Hepatocyte (in vitro differentiated cells): ENCODE measurements at regions not wholly inside any gene's neighbourhood (a gene's known extent, or its start where the extent isn't known, plus 50 kb on each side); places are given as distances from the start of the nearest gene placed in this dataset.

Experiments
- DNase-seq: peaks from one replicate; pipeline ENCODE4 v3.0.0-alpha.2; 2016; ENCODE audit warnings: low spot score
- H2AFZ ChIP-seq: fragments of 200-600 bp; sonication (generic); 2 replicates; pipeline ENCODE4 v1.6.0; 2016; ENCODE audit warnings: antibody characterized with exemption, mild to moderate bottlenecking
- H3K27ac ChIP-seq: fragments of 200-600 bp; sonication (generic); 2 replicates; pipeline ENCODE4 v1.5.1; 2016; ENCODE audit warnings: mild to moderate bottlenecking
- H3K27me3 ChIP-seq: fragments of 200-600 bp; sonication (generic); 2 replicates; pipeline ENCODE4 v1.6.1; 2016
- H3K36me3 ChIP-seq: fragments of 200-600 bp; sonication (generic); replicated peaks from 2 replicates; pipeline ENCODE4 v1.5.1; 2016; ENCODE audit warnings: low read depth; ENCODE audit not compliant: insufficient read depth
- H3K4me1 ChIP-seq: fragments of 200-600 bp; sonication (generic); 2 replicates; pipeline ENCODE4 v1.5.1; 2016; ENCODE audit warnings: mild to moderate bottlenecking, moderate library complexity; ENCODE audit not compliant: insufficient read depth
- H3K4me2 ChIP-seq: fragments of 200-600 bp; sonication (generic); 2 replicates; pipeline ENCODE4 v1.6.0; 2016
- H3K4me3 ChIP-seq: fragments of 200-600 bp; sonication (generic); 2 replicates; pipeline ENCODE4 v1.5.1; 2016; ENCODE audit warnings: mild to moderate bottlenecking
- H3K79me2 ChIP-seq: fragments of 200-600 bp; sonication (generic); 2 replicates; pipeline ENCODE4 v1.6.0; 2017; ENCODE audit warnings: mild to moderate bottlenecking
- H3K9me2 ChIP-seq: fragments of 200-600 bp; sonication (generic); replicated peaks from 2 replicates; pipeline ENCODE4 v1.6.0; 2017; ENCODE audit warnings: mild to moderate bottlenecking; ENCODE audit not compliant: insufficient read depth
- H3K9me3 ChIP-seq: fragments of 200-600 bp; sonication (generic); 2 replicates; pipeline ENCODE4 v1.5.1; 2016; ENCODE audit warnings: low read depth, mild to moderate bottlenecking
- H4K20me1 ChIP-seq: fragments of 200-600 bp; sonication (generic); 2 replicates; pipeline ENCODE4 v1.6.0; 2016; ENCODE audit warnings: mild to moderate bottlenecking; ENCODE audit not compliant: insufficient read depth, poor library complexity, severe bottlenecking
- CTCF ChIP-seq: fragments of 200-600 bp; sonication (generic); IDR thresholded peaks from 2 replicates; pipeline ENCODE4 v1.5.1; 2016; ENCODE audit warnings: antibody characterized with exemption, mild to moderate bottlenecking; ENCODE audit not compliant: poor library complexity
- EZH2 ChIP-seq: fragments of 200-600 bp; sonication (generic); IDR thresholded peaks from 2 replicates; pipeline ENCODE4 v1.6.1; 2016; ENCODE audit warnings: antibody characterized with exemption, mild to moderate bottlenecking, borderline replicate concordance
- EZH2phosphoT487 ChIP-seq: fragments of 200-600 bp; sonication (generic); IDR thresholded peaks from one replicate; pipeline ENCODE4 v1.6.1; 2018; ENCODE audit warnings: antibody characterized with exemption, mild to moderate bottlenecking, low read depth, moderate library complexity; ENCODE audit not compliant: unreplicated experiment, severe bottlenecking
- WGBS: methylation state at CpG from one replicate; pipeline ENCODE4 v1.1.6; 2016; ENCODE audit warnings: low lambda C conversion rate; ENCODE audit errors: missing lambda C conversion rate; 5-methylcytosine and 5-hydroxymethylcytosine counted together

- no peaks in the 10 kb centered on the region for H4K20me1 ChIP-seq
- no peak overlapping the region for H3K27ac ChIP-seq
- no peak overlapping the region for H3K4me2 ChIP-seq
- TF ChIP-seq EZH2phosphoT487 (no peak), CTCF (no peak), EZH2 (no peak)
- no peaks in the 10 kb centered on the region for H3K79me2 ChIP-seq
- no peak overlapping the region for H3K4me3 ChIP-seq
- no peaks in the 10 kb centered on the region for H3K27me3 ChIP-seq
- WGBS = 91% methylated on average over 4 of the region's 4 CpGs
- no peaks in the 10 kb centered on the region for H3K36me3 ChIP-seq
- H3K9me2 ChIP-seq = no peaks in the 10 kb centered on the region
- no peaks in the 10 kb centered on the region for H3K4me1 ChIP-seq
- H3K9me3 ChIP-seq = no peaks in the 10 kb centered on the region
- DNase-seq = no peak
- H2AFZ ChIP-seq = no peak overlapping the region
Measured at GRCh38 chr21:35197191-35197590, 148.1 kb upstream of the RUNX1 start.

- no peaks in the 10 kb centered on the region for H4K20me1 ChIP-seq
- TF ChIP-seq EZH2phosphoT487 = no peak
- no peak for TF ChIP-seq CTCF
- no peak for TF ChIP-seq EZH2
- no peaks in the 10 kb centered on the region for H3K79me2 ChIP-seq
- no peaks in the 10 kb centered on the region for H3K27me3 ChIP-seq
- DNase-seq = no peak
- H3K4me2 ChIP-seq = no peak overlapping the region
- WGBS = 91% methylated on average over 5 of the region's 5 CpGs
- no peaks in the 10 kb centered on the region for H3K9me3 ChIP-seq
- H3K4me1 ChIP-seq = no peaks in the 10 kb centered on the region
- no peak overlapping the region for H3K27ac ChIP-seq
- no peaks in the 10 kb centered on the region for H3K36me3 ChIP-seq
- H2AFZ ChIP-seq = no peak overlapping the region
- no peak overlapping the region for H3K4me3 ChIP-seq
- no peaks in the 10 kb centered on the region for H3K9me2 ChIP-seq
Measured at GRCh38 chr21:35196128-35196527, 147.0 kb upstream of the RUNX1 start.

GRCh38 chr21:35195232-35195631 is 146.1 kb upstream of the RUNX1 start:
- H4K20me1 ChIP-seq = no peaks in the 10 kb centered on the region
- no peaks in the 10 kb centered on the region for H3K9me2 ChIP-seq
- H2AFZ ChIP-seq = no peak overlapping the region
- H3K27ac ChIP-seq = no peak overlapping the region
- no peak for TF ChIP-seq EZH2
- TF ChIP-seq EZH2phosphoT487 = no peak
- TF ChIP-seq CTCF = no peak
- no peak for DNase-seq
- no peaks in the 10 kb centered on the region for H3K9me3 ChIP-seq
- H3K4me1 ChIP-seq = no peaks in the 10 kb centered on the region
- WGBS = 91% methylated on average over 1 of the region's 1 CpG
- H3K27me3 ChIP-seq = no peaks in the 10 kb centered on the region
- H3K4me2 ChIP-seq = no peak overlapping the region
- H3K79me2 ChIP-seq = no peaks in the 10 kb centered on the region
- H3K36me3 ChIP-seq = no peaks in the 10 kb centered on the region
- no peak overlapping the region for H3K4me3 ChIP-seq

- H3K27ac ChIP-seq = no peak overlapping the region
- no peaks in the 10 kb centered on the region for H4K20me1 ChIP-seq
- H3K9me2 ChIP-seq = no peaks in the 10 kb centered on the region
- peaks cover 15% of the 10 kb centered on the region for H3K4me1 ChIP-seq
- no peaks in the 10 kb centered on the region for H3K79me2 ChIP-seq
- H3K9me3 ChIP-seq = no peaks in the 10 kb centered on the region
- no peak overlapping the region for H3K4me3 ChIP-seq
- H3K27me3 ChIP-seq = no peaks in the 10 kb centered on the region
- TF ChIP-seq EZH2phosphoT487 (no peak), CTCF (no peak), EZH2 (no peak)
- H3K4me2 ChIP-seq = no peak overlapping the region
- H3K36me3 ChIP-seq = no peaks in the 10 kb centered on the region
- no peak for DNase-seq
- H2AFZ ChIP-seq = no peak overlapping the region
Measured at GRCh38 chr21:35191754-35192153, 142.7 kb upstream of the RUNX1 start.
